IMR-90 (cell line): ENCODE measurements at regions not wholly inside any gene's neighbourhood (a gene's known extent, or its start where the extent isn't known, plus 50 kb on each side); places are given as distances from the start of the nearest gene placed in this dataset.

Experiments used
- BHLHE40 ChIP-seq: fragments of 150-350 bp; IDR thresholded peaks from 2 replicates; pipeline ENCODE4 v1.6.1; 2016; ENCODE audit warnings: mild to moderate bottlenecking, low read depth, low read length
- CEBPB ChIP-seq: IDR thresholded peaks from 2 replicates; pipeline ENCODE4 v1.6.1; 2012; ENCODE audit warnings: low read depth, low read length, improper control_type of control experiment
- CHD1 ChIP-seq: IDR thresholded peaks from 2 replicates; pipeline ENCODE4 v1.6.1; 2012; ENCODE audit warnings: low read depth, low read length, improper control_type of control experiment
- CTCF ChIP-seq: conservative IDR thresholded peaks from 2 replicates; pipeline ENCODE4 v1.5.1; 2012; ENCODE audit warnings: mild to moderate bottlenecking, low read depth, low read length, improper control_type of control experiment
- ELK1 ChIP-seq: fragments of 150-350 bp; IDR thresholded peaks from 2 replicates; pipeline ENCODE4 v1.6.1; 2016; ENCODE audit warnings: low read depth, mild to moderate bottlenecking, low read length, moderate library complexity, borderline replicate concordance
- MAFK ChIP-seq: IDR thresholded peaks from 2 replicates; pipeline ENCODE4 v1.6.1; 2012; ENCODE audit warnings: low read depth, low read length, improper control_type of control experiment
- MAZ ChIP-seq: IDR thresholded peaks from 2 replicates; pipeline ENCODE4 v1.6.1; 2012; ENCODE audit warnings: low read depth, mild to moderate bottlenecking, low read length, improper control_type of control experiment, moderate library complexity, borderline replicate concordance
- MXI1 ChIP-seq: IDR thresholded peaks from 2 replicates; pipeline ENCODE4 v1.6.1; 2012; ENCODE audit warnings: low read depth, mild to moderate bottlenecking, low read length, moderate library complexity, borderline replicate concordance
- NFE2L2 ChIP-seq: fragments of 150-350 bp; IDR thresholded peaks from 2 replicates; pipeline ENCODE4 v1.6.1; 2016; ENCODE audit warnings: low read depth, mild to moderate bottlenecking, low read length
- POLR2A ChIP-seq: IDR thresholded peaks from 2 replicates; pipeline ENCODE4 v1.6.1; 2012; ENCODE audit warnings: mild to moderate bottlenecking, low read depth, low read length
- RCOR1 ChIP-seq: IDR thresholded peaks from 2 replicates; pipeline ENCODE4 v1.6.1; 2012; ENCODE audit warnings: mild to moderate bottlenecking, low read length, improper control_type of control experiment; ENCODE audit not compliant: insufficient replicate concordance
- RFX5 ChIP-seq: IDR thresholded peaks from 2 replicates; pipeline ENCODE4 v1.8.0; 2012; ENCODE audit warnings: low read depth, mild to moderate bottlenecking, low read length, moderate library complexity
- SMC3 ChIP-seq: fragments of 150-350 bp; IDR thresholded peaks from 2 replicates; pipeline ENCODE4 v1.6.1; 2016; ENCODE audit warnings: low read depth, mild to moderate bottlenecking, antibody characterized with exemption, low read length, moderate library complexity
- USF2 ChIP-seq: fragments of 150-350 bp; IDR thresholded peaks from 2 replicates; pipeline ENCODE4 v1.6.1; 2017; ENCODE audit warnings: mild to moderate bottlenecking, antibody characterized with exemption, low read length, low read depth

GRCh38 chr3:118636841-118637240 is 397.8 kb downstream of the IGSF11 start:
- TF ChIP-seq CHD1: no peak
- 0 out of 2 replicates have a peak, but pooled peaks have one; percentile 5 for TF ChIP-seq CTCF
- no peak for TF ChIP-seq MAFK
- no peak for TF ChIP-seq RFX5
- no peak for TF ChIP-seq POLR2A
- no peak for TF ChIP-seq USF2
- TF ChIP-seq CEBPB: no peak
- no peak for TF ChIP-seq NFE2L2
- no peak for TF ChIP-seq MXI1
- no peak for TF ChIP-seq SMC3
- TF ChIP-seq BHLHE40: no peak
- TF ChIP-seq MAZ: no peak
- no peak for TF ChIP-seq RCOR1
- TF ChIP-seq ELK1: no peak
